OCI-LY1 (cell line): ENCODE measurements at regions not wholly inside any gene's neighbourhood (a gene's known extent, or its start where the extent isn't known, plus 50 kb on each side); places are given as distances from the start of the nearest gene placed in this dataset.

Experiments
- H2AFZ ChIP-seq: fragments of 200-600 bp; sonication (generic), shearing (Covaris generic); 2 replicates; pipeline ENCODE4 v1.6.0; 2014; ENCODE audit warnings: antibody characterized with exemption, mild to moderate bottlenecking, low read length
- H3F3A ChIP-seq: fragments of 200-600 bp; sonication (generic), shearing (Covaris generic); 2 replicates; pipeline ENCODE4 v1.6.0; 2014; ENCODE audit warnings: mild to moderate bottlenecking, antibody characterized with exemption, low read length, moderate library complexity; ENCODE audit not compliant: insufficient read depth
- H3K27ac ChIP-seq: fragments of 200-600 bp; sonication (generic); 2 replicates; pipeline ENCODE4 v1.5.1; 2014; ENCODE audit warnings: low read length, mixed run types, mild to moderate bottlenecking, low read depth; ENCODE audit not compliant: poor library complexity, severe bottlenecking
- H3K27me3 ChIP-seq: fragments of 200-600 bp; sonication (generic); 2 replicates; pipeline ENCODE4 v1.6.0; 2014; ENCODE audit warnings: antibody characterized with exemption, mild to moderate bottlenecking, low read length, moderate library complexity; ENCODE audit not compliant: insufficient read depth
- H3K36me3 ChIP-seq: fragments of 200-600 bp; sonication (generic); 2 replicates; pipeline ENCODE4 v1.6.1; 2014; ENCODE audit warnings: mild to moderate bottlenecking, antibody characterized with exemption, low read length, moderate library complexity, mixed read lengths; ENCODE audit not compliant: insufficient read depth
- H3K4me1 ChIP-seq: fragments of 200-600 bp; sonication (generic); 2 replicates; pipeline ENCODE4 v1.5.1; 2014; ENCODE audit warnings: mild to moderate bottlenecking, low read length, moderate library complexity; ENCODE audit not compliant: insufficient read depth, severe bottlenecking
- H3K4me2 ChIP-seq: fragments of 200-600 bp; sonication (generic), shearing (Covaris generic); 2 replicates; pipeline ENCODE4 v1.6.1; 2014; ENCODE audit warnings: low read length
- H3K4me3 ChIP-seq: fragments of 200-600 bp; sonication (generic); 2 replicates; pipeline ENCODE4 v1.5.1; 2014; ENCODE audit warnings: low read length, low read depth, mild to moderate bottlenecking, mixed read lengths; ENCODE audit not compliant: poor library complexity, severe bottlenecking
- H3K79me2 ChIP-seq: fragments of 200-600 bp; shearing (Covaris generic); 2 replicates; pipeline ENCODE4 v1.6.1; 2016; ENCODE audit warnings: mixed run types, low read length, mixed read lengths; ENCODE audit not compliant: insufficient read depth
- H3K9ac ChIP-seq: fragments of 200-600 bp; sonication (generic), shearing (Covaris generic); 2 replicates; pipeline ENCODE4 v1.6.1; 2014; ENCODE audit warnings: mild to moderate bottlenecking, low read length, mixed read lengths
- H3K9me2 ChIP-seq: fragments of 200-600 bp; sonication (generic), shearing (Covaris generic); 2 replicates; pipeline ENCODE4 v1.6.1; 2014; ENCODE audit warnings: low read depth, mild to moderate bottlenecking, low read length, mixed read lengths
- H3K9me3 ChIP-seq: fragments of 200-600 bp; shearing (Covaris generic); 2 replicates; pipeline ENCODE4 v1.6.1; 2014; ENCODE audit warnings: low read length, mixed read lengths
- H4K20me1 ChIP-seq: fragments of 200-600 bp; sonication (generic), shearing (Covaris generic); 2 replicates; pipeline ENCODE4 v1.6.0; 2016; ENCODE audit warnings: mild to moderate bottlenecking, low read length; ENCODE audit not compliant: insufficient read depth
- EZH2 ChIP-seq: fragments of 200-600 bp; sonication (generic), shearing (Covaris generic); IDR thresholded peaks from 2 replicates; pipeline ENCODE4 v1.8.0; 2017; ENCODE audit warnings: borderline replicate concordance, mixed run types, mild to moderate bottlenecking, antibody characterized with exemption, low read length, moderate library complexity, mixed read lengths
- TF ChIP-seq, protein P1 (sequence below): fragments of 200-600 bp; sonication (generic), shearing (Covaris generic); IDR thresholded peaks from 2 replicates; pipeline ENCODE4 v1.5.1; 2017; ENCODE audit warnings: mild to moderate bottlenecking, antibody characterized with exemption, low read length, moderate library complexity, mixed read lengths

DNA sequence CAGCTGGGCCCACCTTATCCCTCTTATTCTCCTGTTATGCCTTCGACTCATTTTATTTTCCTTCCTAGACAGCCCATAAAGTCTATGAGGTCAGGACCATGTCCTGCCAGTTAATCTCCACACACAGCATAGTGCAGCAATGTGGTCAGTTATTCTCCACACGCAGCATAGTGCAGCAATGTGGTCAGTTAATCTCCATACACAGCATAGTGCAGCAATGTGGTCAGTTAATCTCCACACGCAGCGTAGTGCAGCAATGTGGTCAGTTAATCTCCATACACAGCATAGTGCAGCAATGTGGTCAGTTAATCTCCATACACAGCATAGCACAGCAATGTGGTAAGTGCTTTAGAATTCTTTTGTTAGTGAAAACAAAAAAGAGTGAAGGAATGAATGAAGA is 77.8 kb downstream of the TEX36 start:
- Histone ChIP-seq H3K27ac (no peak overlapping the region), H4K20me1 (no peaks in the 10 kb centered on the region), H3K27me3 (peaks cover 3% of the 10 kb centered on the region; the same call in 1 of the 2 replicates), H2AFZ (no peak overlapping the region), H3K9me2 (no peaks in the 10 kb centered on the region), H3K4me1 (no peaks in the 10 kb centered on the region), H3K36me3 (no peaks in the 10 kb centered on the region), H3K4me2 (no peak overlapping the region), H3K4me3 (no peak overlapping the region), H3K79me2 (no peaks in the 10 kb centered on the region), H3F3A (no peaks in the 10 kb centered on the region), H3K9ac (no peak overlapping the region), H3K9me3 (no peaks in the 10 kb centered on the region)
- no peak for TF ChIP-seq EZH2
- TF ChIP-seq, protein P1, sequence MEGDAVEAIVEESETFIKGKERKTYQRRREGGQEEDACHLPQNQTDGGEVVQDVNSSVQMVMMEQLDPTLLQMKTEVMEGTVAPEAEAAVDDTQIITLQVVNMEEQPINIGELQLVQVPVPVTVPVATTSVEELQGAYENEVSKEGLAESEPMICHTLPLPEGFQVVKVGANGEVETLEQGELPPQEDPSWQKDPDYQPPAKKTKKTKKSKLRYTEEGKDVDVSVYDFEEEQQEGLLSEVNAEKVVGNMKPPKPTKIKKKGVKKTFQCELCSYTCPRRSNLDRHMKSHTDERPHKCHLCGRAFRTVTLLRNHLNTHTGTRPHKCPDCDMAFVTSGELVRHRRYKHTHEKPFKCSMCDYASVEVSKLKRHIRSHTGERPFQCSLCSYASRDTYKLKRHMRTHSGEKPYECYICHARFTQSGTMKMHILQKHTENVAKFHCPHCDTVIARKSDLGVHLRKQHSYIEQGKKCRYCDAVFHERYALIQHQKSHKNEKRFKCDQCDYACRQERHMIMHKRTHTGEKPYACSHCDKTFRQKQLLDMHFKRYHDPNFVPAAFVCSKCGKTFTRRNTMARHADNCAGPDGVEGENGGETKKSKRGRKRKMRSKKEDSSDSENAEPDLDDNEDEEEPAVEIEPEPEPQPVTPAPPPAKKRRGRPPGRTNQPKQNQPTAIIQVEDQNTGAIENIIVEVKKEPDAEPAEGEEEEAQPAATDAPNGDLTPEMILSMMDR, result no peak

DNA sequence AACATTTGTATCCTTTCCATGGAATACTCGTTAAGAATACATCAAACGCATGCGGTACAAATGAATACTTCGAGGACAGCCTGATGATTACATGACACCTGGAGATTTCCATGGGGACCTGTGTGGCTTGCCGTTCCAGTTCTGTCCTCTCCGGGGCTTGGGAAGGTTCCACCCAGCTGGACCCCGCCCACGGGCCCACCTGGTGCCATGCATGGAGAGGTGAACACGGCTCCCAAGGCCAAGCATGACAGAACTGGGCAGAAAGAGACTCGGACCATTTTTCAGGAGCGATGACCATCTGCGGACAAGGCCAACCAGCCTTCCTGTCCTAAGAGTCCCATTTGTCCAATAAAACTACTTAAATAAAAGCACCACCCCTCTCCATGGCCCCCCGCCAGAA is 80.1 kb downstream of the TEX36 start:
- Histone ChIP-seq H3K4me2 (no peak overlapping the region), H3K4me1 (no peaks in the 10 kb centered on the region), H3K27ac (no peak overlapping the region), H3K9me2 (no peaks in the 10 kb centered on the region), H3K36me3 (no peaks in the 10 kb centered on the region), H2AFZ (no peak overlapping the region), H3K9me3 (no peaks in the 10 kb centered on the region), H4K20me1 (no peaks in the 10 kb centered on the region), H3K79me2 (no peaks in the 10 kb centered on the region), H3K27me3 (peaks cover 3% of the 10 kb centered on the region; the same call in 1 of the 2 replicates), H3F3A (no peaks in the 10 kb centered on the region), H3K9ac (no peak overlapping the region), H3K4me3 (no peak overlapping the region)
- TF ChIP-seq, protein P1, result no peak
- no peak for TF ChIP-seq EZH2

DNA sequence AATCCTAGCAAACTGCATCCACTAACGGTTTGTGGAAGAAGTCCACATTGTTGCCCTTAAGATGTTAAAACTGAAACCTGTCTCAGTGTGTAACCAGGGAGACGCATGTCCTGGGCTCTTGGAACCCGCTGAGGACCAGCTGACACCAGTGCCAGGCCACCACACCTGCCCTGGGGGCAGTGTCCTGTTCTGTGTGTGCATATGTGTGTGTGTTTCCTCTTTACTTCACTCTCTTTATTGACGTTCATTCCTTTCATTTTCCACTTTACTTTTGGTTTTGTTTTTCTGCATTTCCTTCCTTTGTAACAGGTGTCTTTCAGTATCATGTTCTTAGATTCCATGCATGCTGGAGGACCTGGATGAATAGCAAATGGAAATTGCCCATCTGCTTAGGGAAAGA is 83.8 kb downstream of the TEX36 start:
- no peaks in the 10 kb centered on the region for H3K4me1 ChIP-seq
- H2AFZ ChIP-seq, result no peak overlapping the region
- H3F3A ChIP-seq, result no peaks in the 10 kb centered on the region
- peaks cover 3% of the 10 kb centered on the region; the same call in 1 of the 2 replicates for H3K27me3 ChIP-seq
- H3K27ac ChIP-seq, result no peak overlapping the region
- H3K9me3 ChIP-seq, result peaks cover 2% of the 10 kb centered on the region; the same call in 1 of the 2 replicates
- no peaks in the 10 kb centered on the region for H3K9me2 ChIP-seq
- no peak overlapping the region for H3K4me3 ChIP-seq
- no peaks in the 10 kb centered on the region for H3K79me2 ChIP-seq
- no peak for TF ChIP-seq EZH2
- TF ChIP-seq, protein P1, result no peak
- no peak overlapping the region for H3K4me2 ChIP-seq
- H4K20me1 ChIP-seq, result no peaks in the 10 kb centered on the region
- H3K9ac ChIP-seq, result no peak overlapping the region
- H3K36me3 ChIP-seq, result no peaks in the 10 kb centered on the region
